ENCODE measurements at regions not wholly inside any gene's neighbourhood (a gene's known extent, or its start where the extent isn't known, plus 50 kb on each side); places are given as distances from the start of the nearest gene placed in this dataset.
"Not testable (repeated sequence)": the region's sequence is repeated elsewhere in the genome, so short reads cannot be mapped to it uniquely, and the experiment has no call there.

GRCh38 chr4:127501103-127501502, 131.7 kb upstream of the INTU start:
- no peak for TF ChIP-seq CTCF (IDR thresholded peaks at IDR 0.05)
- H3K4me1 ChIP-seq (ENCODE audit: low read depth): no peaks in the 10 kb centered on the region
- DNase-seq (no peak), ATAC-seq (no peak)
- no peaks in the 10 kb centered on the region for H3K9me3 ChIP-seq
- H3K36me3 ChIP-seq (ENCODE audit: low read depth): no peaks in the 10 kb centered on the region
- H3K4me3 ChIP-seq: no peak overlapping the region
- intact Hi-C loops (cut with DNase I, micrococcal nuclease): no loop called here

- no peak for ATAC-seq
- H3K4me3 ChIP-seq: no peak overlapping the region
- no peaks in the 10 kb centered on the region for H3K9me3 ChIP-seq
- DNase-seq: no peak
- no peaks in the 10 kb centered on the region for H3K4me1 ChIP-seq (ENCODE audit: low read depth)
- TF ChIP-seq CTCF (IDR thresholded peaks at IDR 0.05): no peak
- H3K36me3 ChIP-seq (ENCODE audit: low read depth): no peaks in the 10 kb centered on the region
- intact Hi-C loops (cut with DNase I, micrococcal nuclease): no loop called here
These were observed 129.6 kb upstream of the INTU start for GRCh38 chr4:127503111-127503510.

- Histone ChIP-seq H3K36me3 (ENCODE audit: low read depth) (no peaks in the 10 kb centered on the region), H3K9me3 (no peaks in the 10 kb centered on the region), H3K4me3 (no peak overlapping the region), H3K4me1 (ENCODE audit: low read depth) (no peaks in the 10 kb centered on the region)
- ATAC-seq (no peak), DNase-seq (no peak)
- no peak for TF ChIP-seq CTCF (IDR thresholded peaks at IDR 0.05)
- intact Hi-C loops (cut with DNase I, micrococcal nuclease): no loop called here
These were observed 127.6 kb upstream of the INTU start for GRCh38 chr4:127505203-127505602.

GRCh38 chr4:127506283-127506682, 126.5 kb upstream of the INTU start:
- Histone ChIP-seq H3K36me3 (ENCODE audit: low read depth) (no peaks in the 10 kb centered on the region), H3K4me3 (no peak overlapping the region), H3K9me3 (no peaks in the 10 kb centered on the region), H3K4me1 (ENCODE audit: low read depth) (no peaks in the 10 kb centered on the region)
- DNase-seq: no peak
- TF ChIP-seq CTCF (IDR thresholded peaks at IDR 0.05): no peak
- no peak for ATAC-seq
- intact Hi-C loops (cut with DNase I, micrococcal nuclease): no loop called here

- H3K4me1 ChIP-seq (ENCODE audit: low read depth): no peaks in the 10 kb centered on the region
These were observed 123.6 kb upstream of the INTU start for GRCh38 chr4:127509155-127509554.

GRCh38 chr4:127512672-127513071, 120.1 kb upstream of the INTU start:
- H3K4me3 ChIP-seq; H3K9me3 ChIP-seq; H3K4me1 ChIP-seq (ENCODE audit: low read depth); ATAC-seq; DNase-seq; H3K36me3 ChIP-seq (ENCODE audit: low read depth); intact Hi-C loops (cut with DNase I, micrococcal nuclease): not testable (repeated sequence)

More at GRCh38 chr4:127509155-127509554, 123.6 kb upstream of the INTU start:
- DNase-seq (no peak), ATAC-seq (no peak)
- no peak for TF ChIP-seq CTCF (IDR thresholded peaks at IDR 0.05)
- Histone ChIP-seq H3K4me3 (no peak overlapping the region), H3K36me3 (ENCODE audit: low read depth) (no peaks in the 10 kb centered on the region), H3K9me3 (no peaks in the 10 kb centered on the region)
- intact Hi-C loops (cut with DNase I, micrococcal nuclease): no loop called here

GRCh38 chr4:127515259-127515658, 117.5 kb upstream of the INTU start:
- DNase-seq; H3K9me3 ChIP-seq; intact Hi-C loops (cut with DNase I, micrococcal nuclease); H3K4me1 ChIP-seq (ENCODE audit: low read depth); H3K36me3 ChIP-seq (ENCODE audit: low read depth); ATAC-seq; H3K4me3 ChIP-seq: not testable (repeated sequence)
